ENCODE measurements at regions not wholly inside any gene's neighbourhood (a gene's known extent, or its start where the extent isn't known, plus 50 kb on each side); places are given as distances from the start of the nearest gene placed in this dataset.
"Not testable (repeated sequence)": the region's sequence is repeated elsewhere in the genome, so short reads cannot be mapped to it uniquely, and the experiment has no call there.

GRCh38 chr10:23872290-23872689 lies 336.6 kb upstream of the KIAA1217 start:
- DNase-seq (ENCODE audit: low read depth) = no peak

- no peak for DNase-seq (ENCODE audit: low read depth)
Measured at GRCh38 chr10:23877791-23878320, 331.1 kb upstream of the KIAA1217 start.

GRCh38 chr10:23884670-23885069 lies 324.3 kb upstream of the KIAA1217 start:
- DNase-seq (ENCODE audit: low read depth) = no peak

GRCh38 chr10:23885853-23886252 lies 323.1 kb upstream of the KIAA1217 start:
- DNase-seq (ENCODE audit: low read depth) = no peak

GRCh38 chr10:23886355-23886754 lies 322.6 kb upstream of the KIAA1217 start:
- DNase-seq (ENCODE audit: low read depth) = no peak

DNA sequence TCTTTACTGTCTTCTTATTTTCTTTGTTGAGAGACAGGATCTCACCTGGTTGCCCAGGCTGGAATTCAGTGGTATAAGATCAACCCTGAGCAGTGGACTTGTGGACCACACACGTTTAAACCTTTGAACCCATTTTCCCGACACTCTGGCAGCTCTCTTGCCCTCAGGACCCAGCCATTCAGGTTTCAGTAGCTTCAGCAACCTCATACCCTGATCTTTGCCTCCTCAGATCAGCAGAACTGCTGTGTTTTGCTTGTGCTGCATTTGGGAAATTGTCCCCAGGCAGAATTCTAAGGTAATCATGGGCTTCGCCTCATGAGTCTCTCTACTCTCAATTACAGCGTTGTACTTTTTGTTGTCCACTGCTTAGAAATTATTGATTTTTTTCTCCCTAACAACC lies 317.6 kb upstream of the KIAA1217 start:
- DNase-seq (ENCODE audit: low read depth) = no peak

DNA sequence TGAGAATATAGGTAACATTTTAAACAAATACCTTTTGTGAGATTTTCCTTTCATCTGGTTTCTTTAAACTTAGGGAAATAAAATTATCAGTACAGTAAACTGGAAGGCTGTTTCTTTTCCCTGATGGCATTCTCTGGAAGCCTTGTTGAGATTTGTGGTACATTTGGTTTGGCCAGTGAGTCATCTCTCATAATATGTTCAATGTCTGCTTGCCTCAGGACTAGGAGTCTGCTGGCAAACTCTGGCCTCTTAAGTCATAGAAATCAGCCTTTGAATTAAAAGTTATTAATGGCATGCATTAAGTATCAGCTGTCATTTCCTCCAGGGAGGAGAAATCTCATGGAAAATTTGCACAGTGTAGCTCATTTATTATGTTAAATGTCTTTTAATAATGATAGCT lies 316.6 kb upstream of the KIAA1217 start:
- DNase-seq (ENCODE audit: low read depth) = peak; percentile 20

- DNase-seq (ENCODE audit: low read depth) = no peak
Measured at GRCh38 chr10:23897267-23897666, 311.7 kb upstream of the KIAA1217 start.

DNA sequence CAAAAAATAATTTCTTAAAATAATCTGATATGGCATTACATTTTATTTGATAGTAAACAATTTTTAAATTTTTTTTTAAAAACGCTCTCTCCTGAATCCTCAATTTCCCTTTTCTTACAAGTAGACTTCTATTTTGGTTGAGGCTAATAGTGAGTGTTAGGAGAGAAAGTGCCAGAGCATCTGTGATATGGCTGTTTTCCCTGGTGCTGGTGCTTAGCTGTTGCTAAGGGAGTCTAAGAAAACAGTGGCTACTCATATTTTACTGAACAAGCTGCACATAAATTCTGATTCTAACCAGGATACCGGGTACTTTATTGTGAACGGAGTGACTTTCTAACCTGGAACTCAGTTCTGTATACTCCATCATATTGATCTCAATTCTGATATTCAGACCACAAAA lies 311.1 kb upstream of the KIAA1217 start:
- DNase-seq (ENCODE audit: low read depth) = no peak

- no peak for DNase-seq (ENCODE audit: low read depth)
Measured at GRCh38 chr10:23899166-23899565, 309.8 kb upstream of the KIAA1217 start.

DNA sequence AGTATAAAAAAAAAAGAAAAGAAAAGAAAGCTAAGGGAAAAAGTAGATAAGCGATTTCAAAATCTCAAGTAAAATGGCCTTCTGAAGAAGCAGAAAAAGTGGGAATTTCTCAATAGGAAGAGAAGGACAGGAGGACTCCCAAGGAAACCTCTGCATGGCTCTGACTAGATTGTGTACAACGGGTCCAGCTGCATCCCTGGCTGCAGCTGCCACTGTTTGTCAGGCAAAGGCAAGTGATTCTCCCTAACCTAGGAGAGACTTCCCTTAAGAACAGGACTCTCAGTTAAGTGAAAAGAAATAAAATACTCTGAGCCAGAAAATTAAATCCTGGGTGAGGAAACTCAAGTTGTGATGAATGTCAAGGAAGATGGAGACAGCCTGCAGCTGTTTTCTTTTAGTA lies 298.6 kb upstream of the KIAA1217 start:
- DNase-seq (ENCODE audit: low read depth) = no peak

- DNase-seq (ENCODE audit: low read depth) = no peak
Measured at GRCh38 chr10:23912884-23913404, 296.0 kb upstream of the KIAA1217 start.

DNA sequence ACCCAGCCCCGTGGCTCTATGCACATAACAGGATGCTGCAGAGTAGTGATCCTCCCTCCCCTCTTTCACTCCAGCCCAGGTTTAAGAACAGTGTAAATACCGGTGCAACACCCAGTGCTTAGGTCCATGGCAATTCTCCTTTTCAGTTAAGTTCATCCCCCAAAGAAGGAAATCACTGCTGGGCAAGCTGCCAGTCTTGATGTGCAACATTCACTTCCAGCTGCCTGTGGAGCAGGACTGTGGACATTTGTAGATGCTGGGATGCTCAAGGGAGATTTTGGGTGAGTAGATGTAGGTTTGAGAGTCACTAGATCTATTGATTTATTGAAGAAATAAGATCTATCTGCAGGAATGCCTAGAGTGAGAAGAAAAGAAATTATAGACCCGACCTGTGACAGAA lies 294.3 kb upstream of the KIAA1217 start:
- no peak for DNase-seq (ENCODE audit: low read depth)

DNA sequence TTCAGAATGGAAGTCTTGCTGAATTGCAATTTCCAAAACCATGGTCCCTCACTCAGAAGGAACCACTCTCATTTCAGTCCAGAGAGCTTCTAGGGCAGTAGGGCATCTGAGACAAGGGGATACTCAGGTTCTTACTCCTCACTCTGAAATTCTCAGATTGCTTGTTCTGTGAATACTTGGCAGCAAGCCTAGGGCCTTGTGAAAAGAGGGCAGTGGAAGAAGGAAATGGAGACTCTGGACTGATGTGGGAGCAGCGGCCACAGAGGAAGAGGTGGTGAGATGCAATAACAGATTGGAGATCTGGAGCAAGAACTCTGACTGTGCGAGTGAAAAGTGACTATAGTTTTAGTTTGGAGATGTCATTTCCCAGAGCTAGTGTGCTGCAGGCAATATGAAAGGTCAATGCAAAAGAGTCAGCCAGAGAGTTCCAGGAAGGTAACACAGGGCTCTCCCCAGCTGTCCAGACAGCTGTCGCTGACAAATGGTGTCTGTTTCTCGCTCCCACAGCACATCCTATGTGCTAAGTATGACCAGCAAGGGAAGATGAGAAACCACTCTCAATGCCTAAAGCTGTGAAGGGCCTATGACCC lies 291.6 kb upstream of the KIAA1217 start:
- DNase-seq (ENCODE audit: low read depth) = no peak

DNA sequence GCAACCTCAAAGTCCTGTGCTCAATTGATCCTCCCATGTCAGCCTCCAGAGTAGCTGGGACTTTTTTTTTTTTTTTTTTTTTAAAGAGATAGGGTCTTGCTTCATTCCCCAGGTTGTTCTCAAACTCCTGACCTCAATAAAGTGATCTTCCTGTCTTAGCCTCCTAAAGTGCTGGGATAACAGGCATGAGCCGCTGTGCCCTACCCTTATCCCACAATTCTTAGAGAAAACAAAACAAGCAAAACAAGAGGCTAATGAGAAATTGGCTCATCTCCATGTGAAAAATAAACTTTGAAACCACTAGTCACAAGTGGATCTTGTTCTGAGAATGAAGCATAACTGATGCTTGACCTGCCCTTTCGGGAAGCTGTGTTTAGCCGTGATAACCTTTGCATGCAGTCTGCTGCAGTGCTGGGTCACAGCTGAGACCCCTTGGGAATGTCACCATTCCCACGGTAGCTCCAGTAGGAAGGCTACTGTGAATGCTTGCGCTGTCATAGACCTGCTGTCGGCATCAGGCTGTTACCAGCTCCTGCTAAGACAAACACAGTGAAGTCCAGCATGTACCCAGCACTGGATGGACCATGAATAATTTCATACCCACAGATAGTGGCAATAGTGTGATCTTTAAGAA lies 290.7 kb upstream of the KIAA1217 start:
- DNase-seq (ENCODE audit: low read depth) = no peak

GRCh38 chr10:23918839-23919238 lies 290.1 kb upstream of the KIAA1217 start:
- DNase-seq (ENCODE audit: low read depth) = no peak

DNA sequence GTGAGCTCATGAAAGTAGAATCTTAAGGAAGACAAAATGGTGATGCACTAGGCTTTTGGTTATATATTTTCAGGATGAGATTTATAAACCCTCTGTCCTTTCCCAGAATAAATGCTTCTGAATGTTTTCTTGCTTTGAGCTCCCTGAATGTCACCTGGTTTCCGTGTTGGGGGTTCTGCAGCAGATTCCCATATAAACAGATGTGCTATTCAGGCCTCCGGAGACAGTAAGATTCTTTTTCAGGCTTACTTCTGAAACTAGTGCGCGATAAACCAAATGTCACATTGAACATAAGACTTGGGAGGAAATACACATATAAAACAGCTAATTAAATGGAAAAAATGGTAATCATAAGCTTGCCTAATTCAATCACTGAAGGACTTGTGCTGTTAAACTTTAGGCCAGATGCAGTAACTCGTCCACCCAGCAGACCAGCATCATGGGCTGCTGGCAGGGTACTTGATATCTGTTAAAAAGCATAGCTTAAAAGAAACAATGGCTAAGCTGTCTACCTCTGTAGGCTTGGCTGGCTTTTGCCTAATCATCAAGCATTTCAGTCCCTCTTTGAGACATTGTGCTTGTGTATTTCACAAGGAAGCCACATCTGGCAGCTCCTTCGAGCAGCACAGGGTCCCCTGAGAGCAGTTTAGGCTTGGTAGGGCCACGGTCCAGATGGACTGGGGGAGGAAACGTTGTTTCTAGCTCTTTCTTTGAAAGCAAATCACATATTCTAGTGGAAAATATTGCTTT lies 281.2 kb upstream of the KIAA1217 start:
- no peak for DNase-seq (ENCODE audit: low read depth)

- DNase-seq (ENCODE audit: low read depth) = not testable (repeated sequence)
Measured at GRCh38 chr10:23934023-23934422, 274.9 kb upstream of the KIAA1217 start.

DNA sequence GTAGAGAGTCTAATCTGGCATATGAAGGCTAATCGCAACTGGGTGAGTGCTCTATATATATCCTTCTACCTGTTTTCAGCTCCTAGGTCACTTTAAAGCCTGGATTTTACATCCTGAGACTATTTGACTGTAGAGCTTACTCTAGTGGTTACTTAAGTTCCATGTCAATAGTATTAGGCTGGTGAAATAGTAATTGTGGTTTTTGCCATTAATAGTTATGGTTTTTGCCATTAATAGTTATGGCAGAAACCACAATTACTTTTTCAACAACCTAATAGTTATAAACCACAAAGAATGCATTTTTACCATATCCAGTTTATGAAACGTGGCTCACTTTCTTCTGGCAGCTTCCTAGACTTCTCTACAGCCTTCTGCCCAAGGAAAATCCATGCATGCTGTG lies 263.1 kb upstream of the KIAA1217 start:
- DNase-seq (ENCODE audit: low read depth) = no peak

GRCh38 chr10:23951841-23952240 lies 257.1 kb upstream of the KIAA1217 start:
- DNase-seq (ENCODE audit: low read depth) = no peak

- DNase-seq (ENCODE audit: low read depth) = no peak
Measured at GRCh38 chr10:23955456-23956225, 253.3 kb upstream of the KIAA1217 start.

DNA sequence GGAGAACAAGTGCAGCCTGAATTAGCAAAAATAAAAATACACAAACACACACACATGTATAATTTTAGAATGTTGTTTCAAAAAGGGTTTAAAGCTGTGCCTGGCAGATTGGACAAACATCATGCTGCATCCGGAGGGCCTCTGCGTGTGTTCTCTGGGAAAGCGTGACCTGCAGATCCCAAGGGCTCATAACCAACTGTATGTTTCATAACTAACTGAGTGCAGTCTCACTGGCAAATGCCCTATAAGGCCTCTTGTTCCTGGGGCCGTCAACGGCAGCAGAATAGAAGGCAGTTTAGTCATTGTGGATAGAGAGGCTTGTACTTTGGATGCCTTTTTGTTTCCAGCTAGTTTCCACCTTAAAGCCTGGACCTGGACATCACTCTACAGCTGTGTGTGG lies 243.8 kb upstream of the KIAA1217 start:
- DNase-seq (ENCODE audit: low read depth) = no peak
